Mammary epithelial cell (primary cell): ENCODE measurements at regions not wholly inside any gene's neighbourhood (a gene's known extent, or its start where the extent isn't known, plus 50 kb on each side); places are given as distances from the start of the nearest gene placed in this dataset.
"Not testable (repeated sequence)": the region's sequence is repeated elsewhere in the genome, so short reads cannot be mapped to it uniquely, and the experiment has no call there.

Experiments used
- EZH2 ChIP-seq: IDR thresholded peaks from 2 replicates; pipeline ENCODE4 v1.6.1; 2012; ENCODE audit warnings: low read length, inconsistent platforms, borderline replicate concordance
- TF ChIP-seq, protein P1 (sequence below), 2 donors: IDR thresholded peaks in 1 of 2; conservative IDR thresholded peaks in 1 of 2; 2 replicates each; pipeline ENCODE4 v1.5.1; 2011 to 2012; ENCODE audit warnings: inconsistent platforms in 2 of 2, low read length in 2 of 2, mild to moderate bottlenecking in 2 of 2, control low read depth in 1 of 2, low read depth in 1 of 2; ENCODE audit not compliant: insufficient read depth in 1 of 2; ENCODE audit errors: extremely low read depth in 1 of 2

GRCh38 chr2:155880382-155880781 lies 452.1 kb downstream of the NR4A2 start:
- TF ChIP-seq, protein P1, sequence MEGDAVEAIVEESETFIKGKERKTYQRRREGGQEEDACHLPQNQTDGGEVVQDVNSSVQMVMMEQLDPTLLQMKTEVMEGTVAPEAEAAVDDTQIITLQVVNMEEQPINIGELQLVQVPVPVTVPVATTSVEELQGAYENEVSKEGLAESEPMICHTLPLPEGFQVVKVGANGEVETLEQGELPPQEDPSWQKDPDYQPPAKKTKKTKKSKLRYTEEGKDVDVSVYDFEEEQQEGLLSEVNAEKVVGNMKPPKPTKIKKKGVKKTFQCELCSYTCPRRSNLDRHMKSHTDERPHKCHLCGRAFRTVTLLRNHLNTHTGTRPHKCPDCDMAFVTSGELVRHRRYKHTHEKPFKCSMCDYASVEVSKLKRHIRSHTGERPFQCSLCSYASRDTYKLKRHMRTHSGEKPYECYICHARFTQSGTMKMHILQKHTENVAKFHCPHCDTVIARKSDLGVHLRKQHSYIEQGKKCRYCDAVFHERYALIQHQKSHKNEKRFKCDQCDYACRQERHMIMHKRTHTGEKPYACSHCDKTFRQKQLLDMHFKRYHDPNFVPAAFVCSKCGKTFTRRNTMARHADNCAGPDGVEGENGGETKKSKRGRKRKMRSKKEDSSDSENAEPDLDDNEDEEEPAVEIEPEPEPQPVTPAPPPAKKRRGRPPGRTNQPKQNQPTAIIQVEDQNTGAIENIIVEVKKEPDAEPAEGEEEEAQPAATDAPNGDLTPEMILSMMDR (conservative IDR thresholded peaks at IDR 0.05 in 1 of 2, IDR thresholded peaks at IDR 0.05 in 1 of 2; ENCODE audit: extremely low read depth in 1 of 2, insufficient read depth in 1 of 2, low read depth in 1 of 2, low read length in 2 of 2) = not testable (repeated sequence)
- not testable (repeated sequence) for TF ChIP-seq EZH2
